HG02798 (cell line): ENCODE measurements at regions not wholly inside any gene's neighbourhood (a gene's known extent, or its start where the extent isn't known, plus 50 kb on each side); places are given as distances from the start of the nearest gene placed in this dataset.

Source experiments
- ATAC-seq: cut with Tn5 transposase; IDR thresholded peaks from one replicate; pipeline ENCODE4 v1.9.1; 2021; ENCODE audit warnings: mild to moderate bottlenecking; ENCODE audit not compliant: unreplicated experiment, poor library complexity

DNA sequence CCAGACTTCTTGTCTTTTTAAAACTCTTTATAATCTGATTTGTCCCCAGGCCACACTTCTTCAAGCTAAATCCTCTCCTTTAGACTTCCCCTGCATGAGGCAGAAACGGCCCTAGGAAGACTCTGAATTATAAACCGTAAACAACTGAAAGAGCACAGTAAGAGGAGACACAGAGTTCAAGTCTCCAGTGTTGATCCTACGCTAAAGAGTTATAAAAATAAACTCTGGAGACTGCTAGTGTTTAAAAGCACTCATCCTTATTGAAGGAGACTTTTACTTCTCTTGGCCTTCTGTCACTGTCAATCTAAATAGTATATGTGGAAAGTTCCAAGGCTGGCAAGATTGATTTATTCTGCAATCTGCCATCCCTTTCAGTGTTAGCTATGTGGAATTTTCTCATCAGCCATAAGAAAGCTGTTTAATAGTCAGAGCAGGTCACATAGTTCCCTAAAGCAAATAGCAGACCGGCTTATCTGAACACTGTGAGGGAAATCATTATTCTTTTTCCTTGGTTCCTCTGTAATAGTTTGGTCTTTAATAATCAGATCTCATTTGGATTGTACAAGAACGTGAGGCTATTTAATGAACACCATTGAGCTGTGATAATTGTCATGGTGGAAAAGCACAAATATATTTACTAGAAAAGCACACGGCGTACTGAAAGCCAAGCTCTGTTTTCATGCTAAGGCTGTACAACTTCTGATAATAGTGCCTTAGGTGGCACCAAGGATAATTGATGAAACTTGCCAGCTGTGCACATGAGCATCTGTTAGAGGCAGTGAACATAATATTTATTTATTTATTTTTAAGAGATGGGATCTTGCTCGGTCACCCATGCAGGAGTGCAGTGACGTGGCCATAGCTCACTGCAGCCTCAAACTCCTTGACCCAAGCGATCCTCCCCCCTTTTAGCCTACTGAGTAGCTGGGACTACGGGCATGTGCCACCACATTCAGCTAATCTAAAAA is 157.7 kb downstream of the CEP135 start:
- ATAC-seq, result no peak

DNA sequence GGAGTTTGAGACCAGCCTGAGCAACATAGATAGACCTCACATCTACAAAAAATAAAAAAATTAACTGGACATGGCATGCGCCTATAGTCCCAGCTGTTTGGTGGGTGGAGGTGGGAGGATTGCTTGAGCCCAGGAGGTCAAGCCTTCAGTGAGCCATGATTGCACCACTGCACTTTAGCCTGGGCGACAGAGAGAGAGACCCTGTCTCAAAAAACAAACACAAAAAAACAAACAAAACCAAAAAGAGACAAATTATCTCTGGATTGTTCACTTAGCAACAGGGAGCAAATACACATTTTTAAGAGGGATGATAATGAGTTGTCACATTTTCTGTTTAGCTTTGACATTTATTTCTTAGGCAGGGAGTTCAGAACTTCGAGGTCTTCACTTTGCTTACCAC is 155.4 kb downstream of the CEP135 start:
- ATAC-seq, result no peak

DNA sequence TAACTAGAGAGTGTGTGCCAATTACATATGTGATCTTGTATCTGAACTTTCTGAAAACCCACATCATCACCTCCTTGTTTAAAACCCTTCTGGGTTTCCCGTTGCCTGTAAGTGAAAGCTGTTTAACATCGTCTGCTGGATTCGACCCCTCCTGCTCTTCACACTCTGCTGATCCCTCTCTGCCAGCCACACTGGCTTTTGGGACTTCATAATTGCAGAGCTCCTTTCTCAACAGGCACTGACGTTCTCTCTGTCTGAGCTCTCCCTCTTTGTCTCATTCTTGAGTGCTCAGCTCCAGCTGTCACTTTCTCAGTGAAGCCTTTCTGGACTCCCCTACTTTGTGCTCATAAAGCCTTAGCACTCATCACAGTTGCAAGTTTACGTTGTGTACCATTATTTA is 153.9 kb downstream of the CEP135 start:
- no peak for ATAC-seq

DNA sequence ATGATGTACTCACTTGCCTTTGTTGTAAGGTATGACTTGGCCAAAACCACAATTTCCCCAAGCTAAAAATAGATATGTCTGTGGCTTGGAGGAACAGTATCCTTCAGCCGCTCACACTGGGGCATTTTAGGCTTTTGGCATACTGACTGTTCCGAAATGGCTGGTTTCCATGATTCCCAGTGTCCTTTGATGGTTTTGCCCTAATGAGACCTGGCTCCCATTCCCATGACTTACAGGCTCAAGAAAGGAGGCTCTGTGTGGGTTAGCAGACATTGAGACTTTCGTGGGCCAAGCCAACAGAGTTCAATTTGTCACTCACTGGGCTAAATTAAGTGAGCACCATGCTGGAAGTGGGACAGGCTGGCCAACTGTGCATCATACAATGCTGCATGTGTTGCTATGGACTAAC is 150.6 kb downstream of the CEP135 start:
- no peak for ATAC-seq

DNA sequence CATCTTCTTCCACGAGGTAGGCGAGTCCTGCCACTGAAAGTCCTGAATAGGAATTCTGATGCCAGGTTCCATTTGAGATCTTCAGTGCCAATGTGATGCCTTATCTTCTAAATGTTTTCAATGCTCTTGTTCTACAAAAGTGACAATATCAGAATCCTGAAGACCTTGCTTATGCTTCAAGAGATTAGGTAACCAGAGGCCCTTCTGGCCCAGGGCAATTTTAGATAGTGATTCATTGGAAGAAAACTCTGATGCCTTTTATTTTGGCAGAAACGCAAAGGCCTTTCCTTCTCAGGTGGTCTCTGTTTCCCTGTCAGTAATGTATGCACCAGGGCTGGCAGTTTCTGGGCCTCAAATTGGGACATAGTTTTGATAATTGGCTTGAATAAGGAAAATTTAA is 144.8 kb downstream of the CEP135 start:
- no peak for ATAC-seq

DNA sequence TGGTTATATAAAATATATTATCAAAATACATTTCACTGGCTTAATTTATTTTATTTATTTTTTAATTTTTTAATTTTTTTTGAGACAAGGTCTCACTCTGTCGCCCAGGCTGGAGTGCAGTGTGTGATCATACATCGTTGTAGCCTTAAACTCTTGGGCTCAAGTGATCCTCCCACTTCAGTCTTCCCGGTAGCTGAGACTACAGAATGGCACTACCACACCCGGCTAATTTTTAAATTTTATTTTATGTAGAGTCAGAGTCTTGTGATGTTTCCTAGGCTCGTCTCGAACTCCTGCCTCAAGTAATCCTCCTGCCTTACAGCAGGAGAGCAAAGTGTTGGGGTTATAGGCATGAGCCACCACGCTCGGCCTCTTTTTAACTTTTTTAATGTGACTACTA is 143.8 kb downstream of the CEP135 start:
- ATAC-seq, result no peak

DNA sequence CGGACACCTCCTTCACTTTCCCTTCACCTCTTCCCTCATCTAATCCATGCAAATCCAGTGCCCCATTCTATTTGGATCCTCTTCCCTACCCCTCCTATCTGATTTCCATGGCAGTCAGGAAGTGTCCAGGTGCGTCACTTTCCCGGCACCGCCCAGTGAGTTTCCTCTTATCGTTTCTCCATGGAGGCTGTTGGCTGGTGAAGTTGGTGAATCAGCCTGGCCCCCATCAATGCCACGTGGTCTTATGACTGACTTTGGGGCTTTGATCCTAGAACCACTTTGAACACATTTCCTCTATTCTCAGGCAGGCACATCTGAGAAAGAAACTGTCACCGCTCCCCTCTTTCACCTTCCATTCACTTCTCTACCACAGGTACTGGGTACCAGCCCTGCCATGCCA is 137.8 kb downstream of the CEP135 start:
- ATAC-seq, result no peak

DNA sequence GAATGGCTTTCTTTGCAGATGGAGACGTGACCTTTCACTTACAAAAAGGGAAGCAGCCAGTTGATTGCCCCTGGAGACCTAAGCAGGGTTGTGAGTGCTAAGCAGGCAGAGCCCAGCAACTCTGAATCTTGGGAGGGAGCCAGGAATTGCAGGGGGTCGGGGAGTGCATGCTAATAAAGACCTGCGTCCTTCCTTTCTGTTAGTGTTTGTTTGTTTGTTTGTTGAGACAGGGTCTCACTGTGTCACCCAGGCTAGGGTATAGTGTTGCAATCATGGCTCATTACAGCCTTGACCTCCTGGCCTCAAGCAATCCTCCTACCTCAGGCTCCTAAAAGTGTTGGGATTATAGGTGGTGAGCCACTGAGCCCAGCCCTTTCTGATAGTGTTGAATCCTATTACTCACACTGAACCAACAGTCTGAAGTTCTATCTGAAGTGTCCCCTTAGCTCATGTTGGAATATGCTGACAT is 137.4 kb downstream of the CEP135 start:
- no peak for ATAC-seq

DNA sequence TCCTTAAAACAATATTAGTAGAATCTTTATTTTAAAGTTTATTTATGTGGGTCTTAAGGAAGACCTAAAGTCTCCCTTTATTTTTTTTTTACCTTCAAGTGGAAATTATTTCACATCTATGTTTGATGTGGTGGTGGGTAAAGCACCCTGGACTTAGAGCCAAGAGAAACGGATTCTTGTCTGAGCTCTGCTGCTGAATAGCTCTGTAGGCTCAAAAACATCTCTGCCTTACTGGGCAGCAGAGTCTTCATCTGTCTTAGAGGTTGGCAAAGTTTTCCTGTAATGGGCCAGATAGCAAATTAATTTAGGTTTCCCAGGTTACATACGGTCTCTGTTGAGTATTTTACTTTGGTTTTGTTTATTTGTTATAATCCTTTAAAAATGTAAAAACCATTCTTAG is 136.5 kb downstream of the CEP135 start:
- no peak for ATAC-seq

DNA sequence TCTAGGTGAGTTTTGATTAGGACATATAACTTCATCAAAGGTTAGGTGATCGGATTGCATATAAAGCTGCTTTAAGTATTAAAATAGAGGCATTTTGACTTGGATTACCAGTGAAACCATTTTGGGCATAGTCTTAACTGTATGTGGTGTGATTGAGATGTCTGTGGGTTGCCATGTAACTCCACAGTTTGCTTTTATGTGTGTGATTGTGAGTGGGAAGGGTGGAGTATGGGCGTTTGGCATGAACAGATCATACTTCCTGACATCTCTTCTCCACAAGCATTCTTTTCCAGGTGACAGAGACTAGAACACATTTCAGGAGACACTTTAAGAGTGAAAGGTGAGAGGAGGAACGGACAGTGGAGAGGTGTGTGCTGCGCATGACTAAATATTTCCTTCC is 136.1 kb downstream of the CEP135 start:
- ATAC-seq, result no peak
